H1 (cell line): ENCODE measurements at regions not wholly inside any gene's neighbourhood (a gene's known extent, or its start where the extent isn't known, plus 50 kb on each side); places are given as distances from the start of the nearest gene placed in this dataset.

Experiments
- CTCF ChIA-PET: fragments of 300-600 bp; sonication (Branson Sonifier 250); formaldehyde crosslinking; loops from one replicate; lab custom pipeline; 2021; ENCODE audit not compliant: partially characterized antibody; lab: Charles Lee
- POLR2A ChIA-PET: fragments of 300-600 bp; sonication (Branson Sonifier 250); formaldehyde crosslinking; loops from one replicate; lab custom pipeline; 2021; ENCODE audit warnings: inconsistent platforms; ENCODE audit not compliant: partially characterized antibody; lab: Charles Lee
- DNase-seq, 2 experiments: peaks; one replicate each; pipeline versions ENCODE4 v3.0.0 to v3.0.0-alpha.2; 2010 to 2022; ENCODE audit warnings: low spot score in 2 of 2, low read depth in 1 of 2, mixed read lengths in 1 of 2
- FAIRE-seq: peaks from 2 replicates; lab custom pipeline; 2011; peaks lifted over from hg19 to GRCh38; lab: Jason Lieb, UNC
- H2AFZ ChIP-seq: 2 replicates; pipeline ENCODE4 v1.8.1; 2012; ENCODE audit warnings: low read length, inconsistent platforms
- H2AK5ac ChIP-seq: 2 replicates; pipeline ENCODE4 v1.6.1; 2013; ENCODE audit warnings: low read depth, low read length
- H2BK120ac ChIP-seq: replicated peaks from 2 replicates; pipeline ENCODE3; 2013; ENCODE audit warnings: low read depth, low read length, inconsistent platforms
- H2BK12ac ChIP-seq: 2 replicates; pipeline ENCODE4 v1.6.1; 2013; ENCODE audit warnings: low read depth, low read length
- H2BK15ac ChIP-seq: 2 replicates; pipeline ENCODE4 v1.6.1; 2013; ENCODE audit warnings: low read length
- H2BK20ac ChIP-seq: 2 replicates; pipeline ENCODE4 v1.6.1; 2013; ENCODE audit warnings: low read length
- H2BK5ac ChIP-seq: 2 replicates; pipeline ENCODE4 v1.6.1; 2013; ENCODE audit warnings: low read depth, low read length
- H3K14ac ChIP-seq: 2 replicates; pipeline ENCODE4 v1.6.1; 2013; ENCODE audit warnings: inconsistent platforms; ENCODE audit not compliant: insufficient read length
- H3K18ac ChIP-seq: 2 replicates; pipeline ENCODE4 v1.6.1; 2013; ENCODE audit warnings: low read length; ENCODE audit errors: extremely low read depth
- H3K23ac ChIP-seq: 2 replicates; pipeline ENCODE4 v1.6.1; 2013; ENCODE audit warnings: inconsistent platforms; ENCODE audit not compliant: insufficient read length
- H3K23me2 ChIP-seq: 2 replicates; pipeline ENCODE4 v1.6.1; 2013; ENCODE audit warnings: low read depth, low read length
- H3K27ac ChIP-seq: 2 replicates; pipeline ENCODE4 v1.6.1; 2011; ENCODE audit warnings: low read depth, low read length, inconsistent platforms
- H3K27me3 ChIP-seq, 4 experiments: replicated peaks in 1 of 4; 1 replicate in 1 of 4; 2 replicates in 3 of 4; pipeline versions ENCODE4 v1.6.1 to v1.8.1; 2011 to 2013; ENCODE audit warnings: low read length in 3 of 4, mild to moderate bottlenecking in 3 of 4, inconsistent platforms in 2 of 4, mixed read lengths in 2 of 4, moderate library complexity in 1 of 4; ENCODE audit not compliant: control insufficient read depth in 3 of 4, insufficient read depth in 3 of 4; ENCODE audit errors: extremely low read depth in 1 of 4
- H3K36me3 ChIP-seq, 4 experiments: 2 replicates each; pipeline versions ENCODE4 v1.6.1 to v1.8.1; 2011 to 2013; ENCODE audit warnings: mild to moderate bottlenecking in 4 of 4, low read length in 3 of 4, moderate library complexity in 2 of 4, control low read depth in 1 of 4, inconsistent platforms in 1 of 4; ENCODE audit not compliant: insufficient read depth in 4 of 4, control insufficient read depth in 2 of 4
- H3K4ac ChIP-seq: replicated peaks from 2 replicates; pipeline ENCODE3; 2013; ENCODE audit warnings: low read length, low read depth, mixed read lengths, inconsistent platforms; ENCODE audit not compliant: insufficient read length
- H3K4me1 ChIP-seq, 4 experiments: replicated peaks in 1 of 4; 1 replicate in 1 of 4; 2 replicates in 3 of 4; pipeline versions ENCODE4 v1.6.1 to v1.8.1; 2011 to 2013; ENCODE audit warnings: low read length in 3 of 4, inconsistent platforms in 2 of 4, mixed read lengths in 1 of 4; ENCODE audit not compliant: insufficient read depth in 4 of 4, control insufficient read depth in 3 of 4
- H3K4me2 ChIP-seq, 2 experiments: 2 replicates each; pipeline versions ENCODE4 v1.6.1 to v1.8.1; 2011 to 2013; ENCODE audit warnings: low read depth in 2 of 2, low read length in 2 of 2, control low read depth in 1 of 2, inconsistent platforms in 1 of 2, mild to moderate bottlenecking in 1 of 2; ENCODE audit not compliant: insufficient read depth in 1 of 2
- H3K4me3 ChIP-seq, 4 experiments: fragments of 200-600, 300-600 bp in 1 of 4; sonication (generic), shearing (Covaris generic), sonication (Bioruptor Twin) in 1 of 4; 2 replicates each; pipeline versions ENCODE4 v1.5.1 to v1.8.1; 2011 to 2016; ENCODE audit warnings: low read length in 4 of 4, low read depth in 3 of 4, control low read depth in 2 of 4, inconsistent platforms in 2 of 4, mild to moderate bottlenecking in 2 of 4, mixed read lengths in 1 of 4, moderate library complexity in 1 of 4; ENCODE audit not compliant: insufficient read depth in 2 of 4; ENCODE audit errors: extremely low read depth in 1 of 4
- H3K56ac ChIP-seq: replicated peaks from 2 replicates; pipeline ENCODE3; 2013; ENCODE audit warnings: low read depth, mild to moderate bottlenecking, mixed read lengths, low read length, inconsistent platforms; ENCODE audit not compliant: insufficient read length
- H3K79me1 ChIP-seq: 2 replicates; pipeline ENCODE4 v1.6.1; 2013; ENCODE audit warnings: low read depth, low read length, control low read depth
- H3K79me2 ChIP-seq, 2 experiments: 2 replicates each; pipeline versions ENCODE4 v1.6.1 to v1.8.1; 2012 to 2013; ENCODE audit warnings: low read length in 2 of 2, mild to moderate bottlenecking in 2 of 2, inconsistent platforms in 1 of 2; ENCODE audit not compliant: insufficient read depth in 2 of 2, control insufficient read depth in 1 of 2
- H3K9ac ChIP-seq, 4 experiments: replicated peaks in 1 of 4; 1 replicate in 1 of 4; 2 replicates in 3 of 4; pipeline versions ENCODE4 v1.6.1 to v1.8.1; 2011 to 2013; ENCODE audit warnings: low read depth in 3 of 4, low read length in 3 of 4, control low read depth in 2 of 4, mild to moderate bottlenecking in 2 of 4, moderate library complexity in 2 of 4, inconsistent platforms in 1 of 4; ENCODE audit errors: extremely low read depth in 1 of 4
- H3K9me3 ChIP-seq, 2 experiments: 2 replicates each; pipeline versions ENCODE4 v1.6.1 to v1.8.1; 2012 to 2013; ENCODE audit warnings: mild to moderate bottlenecking in 2 of 2, moderate library complexity in 2 of 2, control low read depth in 1 of 2, inconsistent platforms in 1 of 2, low read depth in 1 of 2, low read length in 1 of 2, mixed read lengths in 1 of 2; ENCODE audit not compliant: insufficient read depth in 2 of 2
- H4K20me1 ChIP-seq, 2 experiments: replicated peaks in 1 of 2; 2 replicates each; pipeline versions ENCODE3 to v1.8.1; 2011 to 2013; ENCODE audit warnings: inconsistent platforms in 2 of 2, low read length in 2 of 2, mild to moderate bottlenecking in 1 of 2; ENCODE audit not compliant: insufficient read depth in 2 of 2, control insufficient read depth in 1 of 2
- H4K5ac ChIP-seq: 2 replicates; pipeline ENCODE4 v1.6.1; 2013; ENCODE audit warnings: low read length, low read depth, mixed read lengths, inconsistent platforms; ENCODE audit not compliant: insufficient read length
- H4K8ac ChIP-seq: 2 replicates; pipeline ENCODE4 v1.8.0; 2013; ENCODE audit warnings: mild to moderate bottlenecking, moderate library complexity, low read length, inconsistent platforms; ENCODE audit not compliant: insufficient read depth; ENCODE audit errors: extremely low read depth
- H4K91ac ChIP-seq: replicated peaks from 2 replicates; pipeline ENCODE3; 2013; ENCODE audit warnings: low read length, mixed read lengths, inconsistent platforms; ENCODE audit not compliant: insufficient read length
- ATF2 ChIP-seq: IDR thresholded peaks from 2 replicates; pipeline ENCODE4 v1.6.1; 2012; ENCODE audit warnings: low read length, inconsistent platforms
- CBX8 ChIP-seq: fragments of 300-800, 300-1000 bp; sonication (generic); IDR thresholded peaks from 2 replicates; pipeline ENCODE4 v1.7.1; 2016; ENCODE audit warnings: low read depth, low read length, borderline replicate concordance
- CREB1 ChIP-seq: IDR thresholded peaks from 2 replicates; pipeline ENCODE4 v1.6.1; 2012; ENCODE audit warnings: inconsistent platforms
- EGR1 ChIP-seq: IDR thresholded peaks from 2 replicates; pipeline ENCODE4 v1.6.1; 2011; ENCODE audit warnings: low read depth, low read length, borderline replicate concordance
- EP300 ChIP-seq, 2 experiments: IDR thresholded peaks; 1 replicate in 1 of 2; 2 replicates in 1 of 2; pipeline ENCODE4 v1.6.1; 2011 to 2012; ENCODE audit warnings: low read depth in 2 of 2, low read length in 2 of 2, mild to moderate bottlenecking in 2 of 2, borderline replicate concordance in 1 of 2, inconsistent platforms in 1 of 2, moderate library complexity in 1 of 2
- POLR2AphosphoS5 ChIP-seq: IDR thresholded peaks from 2 replicates; pipeline ENCODE4 v1.6.1; 2011; ENCODE audit warnings: low read depth, low read length
- POU5F1 ChIP-seq: IDR thresholded peaks from 2 replicates; pipeline ENCODE4 v1.6.1; 2011; ENCODE audit warnings: low read depth, mild to moderate bottlenecking, low read length, moderate library complexity
- RNF2 ChIP-seq: fragments of 200-900, 300-1000 bp; sonication (generic); IDR thresholded peaks from 2 replicates; pipeline ENCODE4 v1.7.1; 2016; ENCODE audit warnings: borderline replicate concordance, low read depth, mild to moderate bottlenecking, antibody characterized with exemption, low read length; ENCODE audit not compliant: poor library complexity, severe bottlenecking; ENCODE audit errors: missing control alignments
- RXRA ChIP-seq: IDR thresholded peaks from 2 replicates; pipeline ENCODE4 v1.6.1; 2011; ENCODE audit warnings: low read depth, mild to moderate bottlenecking, low read length, moderate library complexity; ENCODE audit not compliant: insufficient read depth
- SRF ChIP-seq: IDR thresholded peaks from 2 replicates; pipeline ENCODE4 v1.6.1; 2011; ENCODE audit warnings: mild to moderate bottlenecking, low read depth, low read length, moderate library complexity
- TAF1 ChIP-seq: IDR thresholded peaks from 2 replicates; pipeline ENCODE4 v1.6.1; 2011; ENCODE audit warnings: mild to moderate bottlenecking, low read depth, low read length
- TBP ChIP-seq: IDR thresholded peaks from 2 replicates; pipeline ENCODE4 v1.6.1; 2011; ENCODE audit warnings: low read depth, low read length, improper control_type of control experiment
- WGBS, 2 experiments: shearing (Covaris generic) in 1 of 2; methylation state at CpG; one replicate each; pipeline versions ENCODE4 v1.1.6 to v1.1.7; 2013 to 2015; ENCODE audit warnings: low lambda C conversion rate in 2 of 2, mixed read lengths in 2 of 2, inconsistent platforms in 1 of 2, low coverage in 1 of 2, missing lambda C conversion rate in 1 of 2; ENCODE audit not compliant: insufficient replicate concordance in 2 of 2, insufficient coverage in 1 of 2, insufficient read length in 1 of 2; ENCODE audit errors: extremely low coverage in 1 of 2, missing lambda C conversion rate in 1 of 2; 5-methylcytosine and 5-hydroxymethylcytosine counted together

DNA sequence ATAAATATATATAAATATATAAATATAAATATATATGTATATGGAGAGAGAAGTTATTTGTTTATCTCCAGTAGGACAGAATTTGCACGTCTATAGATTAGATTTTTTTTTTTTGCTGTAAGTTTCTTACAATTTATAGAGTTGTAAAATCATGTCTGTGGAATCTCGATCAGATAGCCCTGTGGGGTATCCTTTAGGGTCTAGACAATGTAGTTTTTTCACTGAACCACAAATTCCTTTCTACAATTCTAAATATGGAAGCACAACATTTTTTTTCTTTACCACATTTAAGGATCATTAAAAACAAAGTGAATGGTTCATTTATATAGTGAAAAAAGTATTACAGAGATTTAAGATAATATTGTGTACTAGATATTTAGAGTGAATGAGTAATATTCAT, 384.2 kb upstream of the ZNF608 start:
- Histone ChIP-seq H3K4me1 (peaks cover 0 to 2% (median 0%) of the 10 kb centered on the region in 4 experiments; a peak in 2 of 7 replicates), H3K18ac (no peak overlapping the region), H2BK120ac (no peak overlapping the region), H2BK5ac (no peak overlapping the region), H2AK5ac (no peak overlapping the region), H4K8ac (no peak overlapping the region), H3K79me2 (no peaks in the 10 kb centered on the region), H3K23me2 (no peaks in the 10 kb centered on the region), H3K9ac (no peak overlapping the region), H3K23ac (no peak overlapping the region), H2BK20ac (no peak overlapping the region), H4K91ac (no peak overlapping the region), H3K27ac (no peak overlapping the region), H3K4me3 (no peak overlapping the region), H3K14ac (no peak overlapping the region), H3K36me3 (no peaks in the 10 kb centered on the region), H4K5ac (no peak overlapping the region), H2BK12ac (no peak overlapping the region), H3K56ac (no peak overlapping the region), H3K27me3 (no peaks in the 10 kb centered on the region), H2BK15ac (no peak overlapping the region), H3K9me3 (no peaks in the 10 kb centered on the region), H2AFZ (no peak overlapping the region), H3K79me1 (no peaks in the 10 kb centered on the region), H4K20me1 (no peaks in the 10 kb centered on the region), H3K4ac (no peak overlapping the region), H3K4me2 (no peak overlapping the region)
- ChIA-PET CTCF (no interaction called here), POLR2A (no interaction called here)
- 91% methylated on average over 2 of the region's 2 CpGs; no CpG with 5 or more reads in 1 of the 2 experiments for WGBS, 2 experiments
- no peak for FAIRE-seq
- no peak for DNase-seq
- TF ChIP-seq POU5F1 (no peak), TBP (no peak), SRF (no peak), RXRA (no peak), RNF2 (no peak), EGR1 (no peak), POLR2AphosphoS5 (no peak), CREB1 (no peak), CBX8 (no peak), EP300 (IDR thresholded peaks at IDR 0.05; ENCODE audit: borderline replicate concordance in 1 of 2, low read depth in 2 of 2, low read length in 2 of 2) (no peak), ATF2 (no peak), TAF1 (no peak)
